SK-N-SH treated with all-trans-retinoic acid at 6 μM for 48 hours (cell line): ENCODE measurements at regions not wholly inside any gene's neighbourhood (a gene's known extent, or its start where the extent isn't known, plus 50 kb on each side); places are given as distances from the start of the nearest gene placed in this dataset.

ENCODE experiments used
- ATAC-seq: fragments of 200-7000 bp; cut with Tn5 transposase; 3 replicates; pipeline ENCODE4 v1.9.1; 2020; ENCODE audit warnings: mild to moderate bottlenecking, moderate library complexity
- BACH2 ChIP-seq: fragments of 250-450 bp; sonication (Bioruptor Pico); IDR thresholded peaks from 2 replicates; pipeline ENCODE4 v1.9.0; 2021; ENCODE audit warnings: mild to moderate bottlenecking, borderline replicate concordance
- CSDC2 ChIP-seq: fragments of 250-450 bp; sonication (Bioruptor Pico); IDR thresholded peaks from 2 replicates; pipeline ENCODE4 v1.5.0; 2020; ENCODE audit warnings: mild to moderate bottlenecking, moderate library complexity
- ESRRG ChIP-seq: fragments of 250-450 bp; sonication (Bioruptor Pico); IDR thresholded peaks from 2 replicates; pipeline ENCODE4 v1.6.1; 2021; ENCODE audit warnings: mild to moderate bottlenecking
- GLIS3 ChIP-seq: fragments of 250-450 bp; sonication (Bioruptor Pico); IDR thresholded peaks from 2 replicates; pipeline ENCODE4 v1.5.0; 2020; ENCODE audit warnings: mild to moderate bottlenecking, moderate library complexity
- ISL1 ChIP-seq: fragments of 250-450 bp; sonication (Bioruptor Pico); IDR thresholded peaks from 2 replicates; pipeline ENCODE4 v2.1.2; 2022; ENCODE audit warnings: mild to moderate bottlenecking, moderate library complexity
- OSR1 ChIP-seq: fragments of 250-450 bp; sonication (Bioruptor Pico); IDR thresholded peaks from 2 replicates; pipeline ENCODE4 v1.8.0; 2022; ENCODE audit warnings: moderate library complexity, mild to moderate bottlenecking, inconsistent platforms
- PPARA ChIP-seq: fragments of 250-450 bp; sonication (Bioruptor Pico); IDR thresholded peaks from 2 replicates; pipeline ENCODE4 v1.5.0; 2020; ENCODE audit warnings: mild to moderate bottlenecking, borderline replicate concordance
- RARB ChIP-seq: fragments of 250-450 bp; sonication (Bioruptor Pico); IDR thresholded peaks from 2 replicates; pipeline ENCODE4 v1.8.0; 2021; ENCODE audit warnings: mild to moderate bottlenecking, moderate library complexity
- SNAI2 ChIP-seq: fragments of 250-450 bp; sonication (Bioruptor Pico); IDR thresholded peaks from 2 replicates; pipeline ENCODE4 v1.5.0; 2020; ENCODE audit warnings: mild to moderate bottlenecking, moderate library complexity
- TCF4 ChIP-seq: fragments of 250-450 bp; sonication (Bioruptor Pico); IDR thresholded peaks from 2 replicates; pipeline ENCODE4 v1.8.0; 2021; ENCODE audit warnings: mild to moderate bottlenecking, moderate library complexity, borderline replicate concordance
- TOX ChIP-seq: fragments of 250-450 bp; sonication (Bioruptor Pico); IDR thresholded peaks from 2 replicates; pipeline ENCODE4 v1.8.0; 2021; ENCODE audit warnings: mild to moderate bottlenecking, moderate library complexity, borderline replicate concordance
- ZC3H10 ChIP-seq: fragments of 250-450 bp; sonication (Bioruptor Pico); IDR thresholded peaks from 2 replicates; pipeline ENCODE4 v1.5.1; 2021; ENCODE audit warnings: mild to moderate bottlenecking, moderate library complexity
- ZFP3 ChIP-seq: fragments of 250-450 bp; sonication (Bioruptor Pico); IDR thresholded peaks from 2 replicates; pipeline ENCODE4 v1.5.0; 2020; ENCODE audit warnings: mild to moderate bottlenecking, moderate library complexity
- ZFP30 ChIP-seq: fragments of 450-650 bp; formaldehyde crosslinking; IDR thresholded peaks from 2 replicates; pipeline ENCODE4 v1.5.0; 2022; ENCODE audit warnings: mild to moderate bottlenecking, moderate library complexity
- ZNF565 ChIP-seq: fragments of 450-650 bp; formaldehyde crosslinking; conservative IDR thresholded peaks from 2 replicates; pipeline ENCODE4 v1.5.0; 2020; ENCODE audit warnings: low read depth, mild to moderate bottlenecking, moderate library complexity
- ZNF70 ChIP-seq: fragments of 450-650 bp; formaldehyde crosslinking; IDR thresholded peaks from 2 replicates; pipeline ENCODE4 v1.5.0; 2020; ENCODE audit warnings: mild to moderate bottlenecking, moderate library complexity
- TF ChIP-seq, protein P1 (sequence below): fragments of 250-450 bp; sonication (Bioruptor Pico); IDR thresholded peaks from 2 replicates; pipeline ENCODE4 v1.8.0; 2020; ENCODE audit warnings: mild to moderate bottlenecking, moderate library complexity, borderline replicate concordance
- TF ChIP-seq, protein P2 (sequence below): fragments of 250-450 bp; sonication (Bioruptor Pico); IDR thresholded peaks from 2 replicates; pipeline ENCODE4 v1.5.0; 2020; ENCODE audit warnings: mild to moderate bottlenecking, moderate library complexity
- TF ChIP-seq, protein P3 (sequence below): fragments of 250-450 bp; sonication (Bioruptor Pico); IDR thresholded peaks from 2 replicates; pipeline ENCODE4 v1.8.0; 2021; ENCODE audit warnings: low read depth, mild to moderate bottlenecking, moderate library complexity, borderline replicate concordance
- TF ChIP-seq, protein P4 (sequence below): fragments of 250-450 bp; sonication (Bioruptor Pico); IDR thresholded peaks from 2 replicates; pipeline ENCODE4 v1.5.1; 2020; ENCODE audit warnings: low read depth, mild to moderate bottlenecking, moderate library complexity
- TF ChIP-seq, protein P5 (sequence below): fragments of 250-450 bp; sonication (Bioruptor Pico); IDR thresholded peaks from 2 replicates; pipeline ENCODE4 v1.5.1; 2021; ENCODE audit warnings: mild to moderate bottlenecking, moderate library complexity

DNA sequence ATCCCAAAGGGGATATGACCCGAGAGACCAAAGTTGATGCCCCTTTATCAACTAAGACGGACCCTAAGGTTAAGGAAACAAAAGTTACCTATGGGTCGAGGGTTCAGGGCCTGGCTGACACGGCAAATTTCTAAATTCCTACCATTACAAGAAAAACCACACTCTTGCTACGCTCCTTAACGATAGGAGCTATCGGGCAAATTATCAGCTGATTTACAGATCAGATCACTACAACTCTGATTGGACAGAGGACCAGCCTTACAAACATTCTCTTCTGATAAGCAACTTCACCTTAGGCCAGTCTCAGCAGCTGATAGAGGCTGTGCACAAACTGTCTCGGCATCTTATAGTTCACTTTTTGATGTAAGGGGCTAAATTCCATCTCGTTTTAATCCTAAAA, 117.9 kb downstream of the KCTD15 start:
- ATAC-seq = no peak

DNA sequence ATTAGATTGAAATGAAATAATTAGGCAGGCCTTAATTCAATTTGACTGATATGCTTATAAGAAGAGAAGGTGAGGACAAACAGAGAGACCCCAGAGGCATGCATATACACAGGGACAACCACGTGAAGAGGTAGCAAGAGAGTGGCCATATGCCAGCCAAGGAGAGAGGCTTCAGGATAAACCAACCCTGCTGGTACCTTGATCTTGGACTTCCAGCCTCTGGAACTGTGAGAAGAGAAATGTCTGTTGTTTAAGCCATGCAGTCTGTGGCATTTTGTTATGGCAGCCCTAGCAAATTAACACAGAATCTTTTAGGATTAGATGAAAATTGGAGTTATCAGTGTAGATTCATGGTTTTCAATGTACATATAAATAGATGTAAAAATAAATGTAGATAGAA, 120.1 kb downstream of the KCTD15 start:
- ATAC-seq = no peak
- TF ChIP-seq CSDC2 (CRISPR knock-in tag) (no peak), TCF4 (CRISPR knock-in tag) (no peak), PPARA (CRISPR knock-in tag) (no peak), TOX (no peak), ISL1 (CRISPR knock-in tag) (no peak), ZFP30 (CRISPR knock-in tag) (no peak), GLIS3 (CRISPR knock-in tag) (no peak), RARB (CRISPR knock-in tag) (no peak), ZNF565 (CRISPR knock-in tag) (no peak)
- TF ChIP-seq, protein P1, sequence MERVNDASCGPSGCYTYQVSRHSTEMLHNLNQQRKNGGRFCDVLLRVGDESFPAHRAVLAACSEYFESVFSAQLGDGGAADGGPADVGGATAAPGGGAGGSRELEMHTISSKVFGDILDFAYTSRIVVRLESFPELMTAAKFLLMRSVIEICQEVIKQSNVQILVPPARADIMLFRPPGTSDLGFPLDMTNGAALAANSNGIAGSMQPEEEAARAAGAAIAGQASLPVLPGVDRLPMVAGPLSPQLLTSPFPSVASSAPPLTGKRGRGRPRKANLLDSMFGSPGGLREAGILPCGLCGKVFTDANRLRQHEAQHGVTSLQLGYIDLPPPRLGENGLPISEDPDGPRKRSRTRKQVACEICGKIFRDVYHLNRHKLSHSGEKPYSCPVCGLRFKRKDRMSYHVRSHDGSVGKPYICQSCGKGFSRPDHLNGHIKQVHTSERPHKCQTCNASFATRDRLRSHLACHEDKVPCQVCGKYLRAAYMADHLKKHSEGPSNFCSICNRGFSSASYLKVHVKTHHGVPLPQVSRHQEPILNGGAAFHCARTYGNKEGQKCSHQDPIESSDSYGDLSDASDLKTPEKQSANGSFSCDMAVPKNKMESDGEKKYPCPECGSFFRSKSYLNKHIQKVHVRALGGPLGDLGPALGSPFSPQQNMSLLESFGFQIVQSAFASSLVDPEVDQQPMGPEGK (CRISPR knock-in tag) = no peak
- TF ChIP-seq, all 23 proteins: peak for 0

More for the DNA sequence above, 117.9 kb downstream of the KCTD15 start:
- TF ChIP-seq SNAI2 (CRISPR knock-in tag) (no peak), OSR1 (CRISPR knock-in tag) (no peak), ZFP30 (CRISPR knock-in tag) (no peak), RARB (CRISPR knock-in tag) (no peak), TCF4 (CRISPR knock-in tag) (no peak), ZC3H10 (CRISPR knock-in tag) (no peak), ZFP3 (no peak), ESRRG (CRISPR knock-in tag) (no peak), PPARA (CRISPR knock-in tag) (no peak), BACH2 (CRISPR knock-in tag) (no peak), ZNF565 (CRISPR knock-in tag) (no peak), ISL1 (CRISPR knock-in tag) (no peak), GLIS3 (CRISPR knock-in tag) (no peak), ZNF70 (CRISPR knock-in tag) (no peak), TOX (no peak)
- TF ChIP-seq, protein P2, sequence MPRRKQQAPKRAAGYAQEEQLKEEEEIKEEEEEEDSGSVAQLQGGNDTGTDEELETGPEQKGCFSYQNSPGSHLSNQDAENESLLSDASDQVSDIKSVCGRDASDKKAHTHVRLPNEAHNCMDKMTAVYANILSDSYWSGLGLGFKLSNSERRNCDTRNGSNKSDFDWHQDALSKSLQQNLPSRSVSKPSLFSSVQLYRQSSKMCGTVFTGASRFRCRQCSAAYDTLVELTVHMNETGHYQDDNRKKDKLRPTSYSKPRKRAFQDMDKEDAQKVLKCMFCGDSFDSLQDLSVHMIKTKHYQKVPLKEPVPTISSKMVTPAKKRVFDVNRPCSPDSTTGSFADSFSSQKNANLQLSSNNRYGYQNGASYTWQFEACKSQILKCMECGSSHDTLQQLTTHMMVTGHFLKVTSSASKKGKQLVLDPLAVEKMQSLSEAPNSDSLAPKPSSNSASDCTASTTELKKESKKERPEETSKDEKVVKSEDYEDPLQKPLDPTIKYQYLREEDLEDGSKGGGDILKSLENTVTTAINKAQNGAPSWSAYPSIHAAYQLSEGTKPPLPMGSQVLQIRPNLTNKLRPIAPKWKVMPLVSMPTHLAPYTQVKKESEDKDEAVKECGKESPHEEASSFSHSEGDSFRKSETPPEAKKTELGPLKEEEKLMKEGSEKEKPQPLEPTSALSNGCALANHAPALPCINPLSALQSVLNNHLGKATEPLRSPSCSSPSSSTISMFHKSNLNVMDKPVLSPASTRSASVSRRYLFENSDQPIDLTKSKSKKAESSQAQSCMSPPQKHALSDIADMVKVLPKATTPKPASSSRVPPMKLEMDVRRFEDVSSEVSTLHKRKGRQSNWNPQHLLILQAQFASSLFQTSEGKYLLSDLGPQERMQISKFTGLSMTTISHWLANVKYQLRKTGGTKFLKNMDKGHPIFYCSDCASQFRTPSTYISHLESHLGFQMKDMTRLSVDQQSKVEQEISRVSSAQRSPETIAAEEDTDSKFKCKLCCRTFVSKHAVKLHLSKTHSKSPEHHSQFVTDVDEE = no peak
- TF ChIP-seq, protein P3, sequence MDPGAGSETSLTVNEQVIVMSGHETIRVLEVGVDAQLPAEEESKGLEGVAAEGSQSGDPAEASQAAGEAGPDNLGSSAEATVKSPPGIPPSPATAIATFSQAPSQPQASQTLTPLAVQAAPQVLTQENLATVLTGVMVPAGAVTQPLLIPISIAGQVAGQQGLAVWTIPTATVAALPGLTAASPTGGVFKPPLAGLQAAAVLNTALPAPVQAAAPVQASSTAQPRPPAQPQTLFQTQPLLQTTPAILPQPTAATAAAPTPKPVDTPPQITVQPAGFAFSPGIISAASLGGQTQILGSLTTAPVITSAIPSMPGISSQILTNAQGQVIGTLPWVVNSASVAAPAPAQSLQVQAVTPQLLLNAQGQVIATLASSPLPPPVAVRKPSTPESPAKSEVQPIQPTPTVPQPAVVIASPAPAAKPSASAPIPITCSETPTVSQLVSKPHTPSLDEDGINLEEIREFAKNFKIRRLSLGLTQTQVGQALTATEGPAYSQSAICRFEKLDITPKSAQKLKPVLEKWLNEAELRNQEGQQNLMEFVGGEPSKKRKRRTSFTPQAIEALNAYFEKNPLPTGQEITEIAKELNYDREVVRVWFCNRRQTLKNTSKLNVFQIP (CRISPR knock-in tag) = no peak
- TF ChIP-seq, protein P4, sequence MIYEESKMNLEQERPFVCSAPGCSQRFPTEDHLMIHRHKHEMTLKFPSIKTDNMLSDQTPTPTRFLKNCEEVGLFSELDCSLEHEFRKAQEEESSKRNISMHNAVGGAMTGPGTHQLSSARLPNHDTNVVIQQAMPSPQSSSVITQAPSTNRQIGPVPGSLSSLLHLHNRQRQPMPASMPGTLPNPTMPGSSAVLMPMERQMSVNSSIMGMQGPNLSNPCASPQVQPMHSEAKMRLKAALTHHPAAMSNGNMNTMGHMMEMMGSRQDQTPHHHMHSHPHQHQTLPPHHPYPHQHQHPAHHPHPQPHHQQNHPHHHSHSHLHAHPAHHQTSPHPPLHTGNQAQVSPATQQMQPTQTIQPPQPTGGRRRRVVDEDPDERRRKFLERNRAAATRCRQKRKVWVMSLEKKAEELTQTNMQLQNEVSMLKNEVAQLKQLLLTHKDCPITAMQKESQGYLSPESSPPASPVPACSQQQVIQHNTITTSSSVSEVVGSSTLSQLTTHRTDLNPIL (CRISPR knock-in tag) = no peak
- TF ChIP-seq, protein P1 (CRISPR knock-in tag) = no peak
- TF ChIP-seq, protein P5, sequence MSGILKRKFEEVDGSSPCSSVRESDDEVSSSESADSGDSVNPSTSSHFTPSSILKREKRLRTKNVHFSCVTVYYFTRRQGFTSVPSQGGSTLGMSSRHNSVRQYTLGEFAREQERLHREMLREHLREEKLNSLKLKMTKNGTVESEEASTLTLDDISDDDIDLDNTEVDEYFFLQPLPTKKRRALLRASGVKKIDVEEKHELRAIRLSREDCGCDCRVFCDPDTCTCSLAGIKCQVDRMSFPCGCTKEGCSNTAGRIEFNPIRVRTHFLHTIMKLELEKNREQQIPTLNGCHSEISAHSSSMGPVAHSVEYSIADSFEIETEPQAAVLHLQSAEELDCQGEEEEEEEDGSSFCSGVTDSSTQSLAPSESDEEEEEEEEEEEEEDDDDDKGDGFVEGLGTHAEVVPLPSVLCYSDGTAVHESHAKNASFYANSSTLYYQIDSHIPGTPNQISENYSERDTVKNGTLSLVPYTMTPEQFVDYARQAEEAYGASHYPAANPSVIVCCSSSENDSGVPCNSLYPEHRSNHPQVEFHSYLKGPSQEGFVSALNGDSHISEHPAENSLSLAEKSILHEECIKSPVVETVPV (CRISPR knock-in tag) = no peak
